ENCODE measurements at regions not wholly inside any gene's neighbourhood (a gene's known extent, or its start where the extent isn't known, plus 50 kb on each side); places are given as distances from the start of the nearest gene placed in this dataset.

GRCh38 chr11:116439361-116439677 lies 333.5 kb downstream of the BUD13 start:
- TF ChIP-seq PATZ1 (CRISPR knock-in tag; IDR thresholded peaks at IDR 0.05; ENCODE audit: borderline replicate concordance), result no peak
- no peak for TF ChIP-seq GLIS3 (CRISPR knock-in tag; IDR thresholded peaks at IDR 0.05)
- TF ChIP-seq TCF4 (CRISPR knock-in tag; IDR thresholded peaks at IDR 0.05; ENCODE audit: borderline replicate concordance), result no peak
- TF ChIP-seq PPARA (CRISPR knock-in tag; IDR thresholded peaks at IDR 0.05; ENCODE audit: borderline replicate concordance), result no peak
- no peak for TF ChIP-seq ZC3H10 (CRISPR knock-in tag; IDR thresholded peaks at IDR 0.05)
- no peak for TF ChIP-seq CREB5 (CRISPR knock-in tag; IDR thresholded peaks at IDR 0.05; ENCODE audit: low read depth)
